K562 (cell line): ENCODE measurements at regions not wholly inside any gene's neighbourhood (a gene's known extent, or its start where the extent isn't known, plus 50 kb on each side); places are given as distances from the start of the nearest gene placed in this dataset.

Experiments used
- ATAC-seq: fragments of 200-7000 bp; cut with Tn5 transposase; 3 replicates; pipeline ENCODE4 v1.9.1; 2020; ENCODE audit warnings: moderate library complexity
- BruUV-seq: library from RNA; stranded (reverse); fragments of 400-500 nt; replicated peaks from 2 replicates; lab custom pipeline; 2021; lab: Mats Ljungman, UMichigan
- CTCF ChIA-PET: fragments of 300-600 bp; formaldehyde crosslinking; extraction: SDS; loops from one replicate; lab custom pipeline; 2021; ENCODE audit warnings: low intra/inter-chr PET ratio; lab: Yijun Ruan, JAX
- POLR2A ChIA-PET: fragments of 300-600, 350-650 bp; sonication (Branson Sonifier 250); formaldehyde crosslinking; extraction: SDS; loops from one replicate; lab custom pipeline; 2021; ENCODE audit warnings: antibody characterized with exemption, inconsistent platforms; lab: Yijun Ruan, JAX
- DNase-seq, 4 experiments: peaks; one replicate each; pipeline versions ENCODE4 v3.0.0 to v3.0.0-alpha.2; 2011 to 2018; ENCODE audit warnings: low spot score in 3 of 4, mixed read lengths in 3 of 4; ENCODE audit errors: extremely low read depth in 1 of 4
- FAIRE-seq: peaks from 2 replicates; lab custom pipeline; 2011; peaks lifted over from hg19 to GRCh38; lab: Jason Lieb, UNC
- H2AFZ ChIP-seq: 2 replicates; pipeline ENCODE4 v1.6.0; 2011; ENCODE audit warnings: low read depth, low read length, control low read depth, inconsistent platforms
- H3K27ac ChIP-seq: fragments of 200-600 bp; 3 replicates; pipeline ENCODE4 v1.8.0; 2011; ENCODE audit warnings: low read depth, mild to moderate bottlenecking, control low read depth, inconsistent platforms, low read length, moderate library complexity, mixed read lengths; ENCODE audit errors: extremely low read depth
- H3K27me3 ChIP-seq, 2 experiments: fragments of 300-600 bp in 1 of 2; 2 replicates in 1 of 2; 3 replicates in 1 of 2; pipeline versions ENCODE4 v1.6.0 to v1.8.0; 2011; ENCODE audit warnings: inconsistent platforms in 2 of 2, low read length in 2 of 2, mild to moderate bottlenecking in 1 of 2, mixed read lengths in 1 of 2, moderate library complexity in 1 of 2; ENCODE audit not compliant: control insufficient read depth in 2 of 2, insufficient read depth in 2 of 2
- H3K36me3 ChIP-seq: fragments of 300-600 bp; 3 replicates; pipeline ENCODE4 v1.8.0; 2011; ENCODE audit warnings: mild to moderate bottlenecking, low read length, inconsistent platforms; ENCODE audit not compliant: control insufficient read depth, insufficient read depth
- H3K4me1 ChIP-seq, 2 experiments: fragments of 200-600 bp in 1 of 2; replicated peaks in 1 of 2; 2 replicates in 1 of 2; 3 replicates in 1 of 2; pipeline versions ENCODE4 v1.5.1 to v1.8.0; 2011; ENCODE audit warnings: inconsistent platforms in 2 of 2, low read length in 2 of 2, mild to moderate bottlenecking in 1 of 2, mixed read lengths in 1 of 2, moderate library complexity in 1 of 2; ENCODE audit not compliant: control insufficient read depth in 2 of 2, insufficient read depth in 2 of 2
- H3K4me2 ChIP-seq: 2 replicates; pipeline ENCODE4 v1.6.1; 2011; ENCODE audit warnings: low read length, control low read depth, inconsistent platforms, mixed read lengths; ENCODE audit not compliant: insufficient read depth
- H3K4me3 ChIP-seq: fragments of 200-600 bp; sonication (generic), shearing (Covaris generic); 2 replicates; pipeline ENCODE4 v1.5.1; 2016; ENCODE audit warnings: control low read depth, inconsistent platforms
- H3K79me2 ChIP-seq: fragments of 200-600 bp; 3 replicates; pipeline ENCODE4 v1.8.0; 2011; ENCODE audit warnings: low read length, inconsistent platforms; ENCODE audit not compliant: control insufficient read depth, insufficient read depth
- H3K9ac ChIP-seq, 2 experiments: 2 replicates each; pipeline versions ENCODE4 v1.6.0 to v1.6.1; 2011; ENCODE audit warnings: low read depth in 2 of 2, low read length in 2 of 2, control low read depth in 1 of 2, inconsistent platforms in 1 of 2, mild to moderate bottlenecking in 1 of 2, mixed read lengths in 1 of 2; ENCODE audit not compliant: insufficient read depth in 1 of 2
- H3K9me1 ChIP-seq: one replicate; pipeline ENCODE4 v1.6.0; 2011; ENCODE audit warnings: inconsistent platforms, mild to moderate bottlenecking, low read length, moderate library complexity; ENCODE audit not compliant: control insufficient read depth, insufficient read depth
- H3K9me3 ChIP-seq: replicated peaks from 2 replicates; pipeline ENCODE4 v1.5.1; 2011; ENCODE audit warnings: low read depth, low read length, inconsistent platforms; ENCODE audit not compliant: control insufficient read depth, insufficient read depth
- H4K20me1 ChIP-seq: replicated peaks from 2 replicates; pipeline ENCODE4 v1.6.1; 2011; ENCODE audit warnings: low read length, inconsistent platforms, mixed read lengths; ENCODE audit not compliant: control insufficient read depth, insufficient read depth
- ATF1 ChIP-seq, 2 experiments: fragments of 450-650 bp in 1 of 2; IDR thresholded peaks; 2 replicates each; pipeline ENCODE4 v1.6.1; 2016; ENCODE audit warnings: missing compliant biosample characterization in 1 of 2, missing genetic modification characterization in 1 of 2
- CEBPG ChIP-seq, 3 experiments: fragments of 200-800 bp in 1 of 3; sonication (Bioruptor generic) in 1 of 3; sonication (generic) in 1 of 3; formaldehyde crosslinking in 1 of 3; IDR thresholded peaks in 2 of 3; conservative IDR thresholded peaks in 1 of 3; 2 replicates each; pipeline versions ENCODE4 v1.6.1 to v1.8.0; 2016 to 2022; ENCODE audit warnings: missing compliant biosample characterization in 2 of 3, missing genetic modification characterization in 2 of 3, mild to moderate bottlenecking in 1 of 3, missing genetic modification reagents in 1 of 3
- DPF2 ChIP-seq: fragments of 450-650 bp; IDR thresholded peaks from 2 replicates; pipeline ENCODE4 v1.6.1; 2016
- KDM5B ChIP-seq: fragments of 200-600 bp; sonication (generic); IDR thresholded peaks from 2 replicates; pipeline ENCODE4 v1.6.1; 2012; ENCODE audit warnings: low read depth, mild to moderate bottlenecking, moderate library complexity, low read length, control low read depth, inconsistent platforms; ENCODE audit not compliant: insufficient replicate concordance
- MAFG ChIP-seq: fragments of 450-650 bp; conservative IDR thresholded peaks from 2 replicates; pipeline ENCODE4 v1.6.1; 2016; ENCODE audit warnings: missing genetic modification characterization, missing compliant biosample characterization
- NFE2 ChIP-seq: IDR thresholded peaks from 2 replicates; pipeline ENCODE4 v1.6.1; 2014; ENCODE audit warnings: antibody characterized with exemption, low read depth
- SIN3A ChIP-seq, 2 experiments: fragments of 150-350 bp in 1 of 2; IDR thresholded peaks; 2 replicates each; pipeline ENCODE4 v1.6.1; 2011 to 2016; ENCODE audit warnings: borderline replicate concordance in 2 of 2, low read depth in 2 of 2, low read length in 2 of 2, mild to moderate bottlenecking in 2 of 2, moderate library complexity in 2 of 2; ENCODE audit not compliant: control insufficient read depth in 1 of 2
- SRSF9 ChIP-seq: fragments of 200-400 bp; formaldehyde crosslinking; IDR thresholded peaks from 2 replicates; pipeline ENCODE4 v1.6.1; 2017; ENCODE audit warnings: low read depth, low read length, borderline replicate concordance
- TEAD1 ChIP-seq, 2 experiments: fragments of 450-650 bp in 1 of 2; sonication (generic) in 1 of 2; formaldehyde crosslinking; IDR thresholded peaks; 2 replicates each; pipeline versions ENCODE4 v1.4.0 to v1.8.0; 2020 to 2022; ENCODE audit warnings: mild to moderate bottlenecking in 2 of 2, missing genetic modification reagents in 1 of 2
- ZNF124 ChIP-seq: sonication (generic); formaldehyde crosslinking; IDR thresholded peaks from 2 replicates; pipeline ENCODE4 v1.8.1; 2022; ENCODE audit warnings: missing genetic modification reagents
- ZNF316 ChIP-seq: fragments of 450-650 bp; IDR thresholded peaks from 2 replicates; pipeline ENCODE4 v1.6.1; 2016
- ZNF507 ChIP-seq: conservative IDR thresholded peaks from 2 replicates; pipeline ENCODE4 v1.6.1; 2017; ENCODE audit warnings: missing genetic modification characterization, missing compliant biosample characterization
- ZNF561 ChIP-seq: fragments of 450-650 bp; formaldehyde crosslinking; conservative IDR thresholded peaks from 2 replicates; pipeline ENCODE4 v1.4.0; 2020; ENCODE audit warnings: mild to moderate bottlenecking, moderate library complexity
- ZNF785 ChIP-seq: fragments of 250-450 bp; sonication (Bioruptor Pico); IDR thresholded peaks from 2 replicates; pipeline ENCODE4 v1.4.0; 2020; ENCODE audit warnings: mild to moderate bottlenecking
- ZZZ3 ChIP-seq: fragments of 450-650 bp; IDR thresholded peaks from 2 replicates; pipeline ENCODE4 v1.6.1; 2016; ENCODE audit warnings: antibody characterized with exemption, mild to moderate bottlenecking, moderate library complexity
- WGBS: fragments of 100-300 bp; shearing (Covaris generic); methylation state at CpG from one replicate; pipeline ENCODE4 v1.1.6; 2016; ENCODE audit warnings: low coverage, mixed read lengths; ENCODE audit not compliant: insufficient coverage; ENCODE audit errors: missing lambda C conversion rate; 5-methylcytosine and 5-hydroxymethylcytosine counted together
- in situ Hi-C: fragments of 300-500 bp; cut with MboI; formaldehyde crosslinking; loops from 4 replicates; pipeline ENCODE4 v1.15.0; 2018; ENCODE audit warnings: inconsistent platforms, mixed read lengths
- intact Hi-C: fragments of 100-400 bp; cut with micrococcal nuclease; formaldehyde crosslinking; loops from 2 replicates; pipeline ENCODE4 v1.14.2; 2022
- TF ChIP-seq, protein P1 (sequence below): IDR thresholded peaks from 2 replicates; pipeline ENCODE4 v1.6.1; 2014; ENCODE audit warnings: antibody characterized with exemption
- TF ChIP-seq, protein P2 (sequence below): fragments of 250-450 bp; sonication (Bioruptor Pico); IDR thresholded peaks from 2 replicates; pipeline ENCODE4 v1.5.0; 2020; ENCODE audit warnings: mild to moderate bottlenecking
- TF ChIP-seq, protein P3 (sequence below): sonication (generic); formaldehyde crosslinking; IDR thresholded peaks from 2 replicates; pipeline ENCODE4 v1.8.0; 2022; ENCODE audit warnings: missing genetic modification reagents, mild to moderate bottlenecking, borderline replicate concordance
- TF ChIP-seq, protein P4 (sequence below), 2 experiments: fragments of 450-650 bp in 1 of 2; sonication (generic) in 1 of 2; formaldehyde crosslinking in 1 of 2; IDR thresholded peaks in 1 of 2; conservative IDR thresholded peaks in 1 of 2; 2 replicates each; pipeline versions ENCODE4 v1.6.1 to v1.8.1; 2016 to 2023; ENCODE audit warnings: mild to moderate bottlenecking in 2 of 2, moderate library complexity in 2 of 2, inconsistent platforms in 1 of 2, missing genetic modification reagents in 1 of 2

DNA sequence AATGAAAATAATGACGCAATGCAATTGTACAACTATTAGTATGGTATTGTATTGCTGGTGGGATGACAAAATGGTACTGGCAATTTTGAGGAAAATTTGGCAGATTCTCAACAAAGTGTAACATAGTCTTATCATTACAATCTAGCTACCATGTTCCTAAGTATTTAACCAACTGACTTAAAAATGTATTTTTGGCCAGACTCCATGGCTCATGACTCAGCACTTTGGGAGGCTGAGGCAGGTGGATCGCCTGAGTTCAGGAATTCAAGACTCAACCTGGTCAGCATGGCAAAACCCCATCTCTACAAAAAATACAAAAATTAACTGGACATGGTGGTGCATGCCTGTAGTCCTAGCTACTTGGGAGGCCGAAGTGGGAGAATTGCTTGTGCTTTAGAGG lies 1409.5 kb downstream of the AACS start:
- Histone ChIP-seq H3K9me3 (peaks cover 2% of the 10 kb centered on the region; the same call in 1 of the 2 replicates), H2AFZ (no peak overlapping the region), H3K9me1 (no peaks in the 10 kb centered on the region), H3K36me3 (no peaks in the 10 kb centered on the region), H3K79me2 (no peaks in the 10 kb centered on the region), H3K4me1 (no peaks in the 10 kb centered on the region), H3K4me3 (no peak overlapping the region), H3K4me2 (no peak overlapping the region), H3K27ac (no peak overlapping the region), H3K9ac (no peak overlapping the region), H4K20me1 (no peaks in the 10 kb centered on the region), H3K27me3 (no peaks in the 10 kb centered on the region)
- intact Hi-C loops (no loop called here), in situ Hi-C loops (no loop called here)
- 9% methylated on average over 3 of the region's 3 CpGs for WGBS
- ATAC-seq (no peak), DNase-seq (no peak), FAIRE-seq (no peak)
- CTCF ChIA-PET, result no interaction called here
- POLR2A ChIA-PET, result no interaction called here
- no TSS peak for BruUV-seq
- TF ChIP-seq, protein P1, sequence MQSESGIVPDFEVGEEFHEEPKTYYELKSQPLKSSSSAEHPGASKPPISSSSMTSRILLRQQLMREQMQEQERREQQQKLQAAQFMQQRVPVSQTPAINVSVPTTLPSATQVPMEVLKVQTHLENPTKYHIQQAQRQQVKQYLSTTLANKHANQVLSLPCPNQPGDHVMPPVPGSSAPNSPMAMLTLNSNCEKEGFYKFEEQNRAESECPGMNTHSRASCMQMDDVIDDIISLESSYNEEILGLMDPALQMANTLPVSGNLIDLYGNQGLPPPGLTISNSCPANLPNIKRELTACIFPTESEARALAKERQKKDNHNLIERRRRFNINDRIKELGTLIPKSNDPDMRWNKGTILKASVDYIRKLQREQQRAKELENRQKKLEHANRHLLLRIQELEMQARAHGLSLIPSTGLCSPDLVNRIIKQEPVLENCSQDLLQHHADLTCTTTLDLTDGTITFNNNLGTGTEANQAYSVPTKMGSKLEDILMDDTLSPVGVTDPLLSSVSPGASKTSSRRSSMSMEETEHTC, result no peak
- TF ChIP-seq SRSF9 (no peak), MAFG (tag) (peak; percentile 69), ATF1 (CRISPR knock-in tag; IDR thresholded peaks at IDR 0.05) (no peak), ATF1 (tag; IDR thresholded peaks at IDR 0.05) (no peak), NFE2 (no peak), ZNF561 (CRISPR knock-in tag) (no peak), DPF2 (no peak), ZZZ3 (no peak), ZNF316 (peak; percentile 64), KDM5B (no peak), CEBPG (CRISPR knock-in tag; IDR thresholded peaks at IDR 0.05) (no peak), CEBPG (tag; conservative IDR thresholded peaks at IDR 0.05 in 1 of 2, IDR thresholded peaks at IDR 0.05 in 1 of 2) (0 out of 4 replicates have a peak, but pooled peaks of 1 of the 2 experiments have one; percentile 16), TEAD1 (CRISPR knock-in tag; IDR thresholded peaks at IDR 0.05) (no peak), ZNF124 (no peak), SIN3A (IDR thresholded peaks at IDR 0.05; ENCODE audit: borderline replicate concordance in 2 of 2, control insufficient read depth in 1 of 2, low read depth in 2 of 2, low read length in 2 of 2) (no peak), ZNF507 (tag) (no peak), ZNF785 (CRISPR knock-in tag) (no peak)
- TF ChIP-seq, protein P2, sequence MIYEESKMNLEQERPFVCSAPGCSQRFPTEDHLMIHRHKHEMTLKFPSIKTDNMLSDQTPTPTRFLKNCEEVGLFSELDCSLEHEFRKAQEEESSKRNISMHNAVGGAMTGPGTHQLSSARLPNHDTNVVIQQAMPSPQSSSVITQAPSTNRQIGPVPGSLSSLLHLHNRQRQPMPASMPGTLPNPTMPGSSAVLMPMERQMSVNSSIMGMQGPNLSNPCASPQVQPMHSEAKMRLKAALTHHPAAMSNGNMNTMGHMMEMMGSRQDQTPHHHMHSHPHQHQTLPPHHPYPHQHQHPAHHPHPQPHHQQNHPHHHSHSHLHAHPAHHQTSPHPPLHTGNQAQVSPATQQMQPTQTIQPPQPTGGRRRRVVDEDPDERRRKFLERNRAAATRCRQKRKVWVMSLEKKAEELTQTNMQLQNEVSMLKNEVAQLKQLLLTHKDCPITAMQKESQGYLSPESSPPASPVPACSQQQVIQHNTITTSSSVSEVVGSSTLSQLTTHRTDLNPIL (CRISPR knock-in tag), result no peak
- TF ChIP-seq, protein P3, sequence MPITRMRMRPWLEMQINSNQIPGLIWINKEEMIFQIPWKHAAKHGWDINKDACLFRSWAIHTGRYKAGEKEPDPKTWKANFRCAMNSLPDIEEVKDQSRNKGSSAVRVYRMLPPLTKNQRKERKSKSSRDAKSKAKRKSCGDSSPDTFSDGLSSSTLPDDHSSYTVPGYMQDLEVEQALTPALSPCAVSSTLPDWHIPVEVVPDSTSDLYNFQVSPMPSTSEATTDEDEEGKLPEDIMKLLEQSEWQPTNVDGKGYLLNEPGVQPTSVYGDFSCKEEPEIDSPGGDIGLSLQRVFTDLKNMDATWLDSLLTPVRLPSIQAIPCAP (CRISPR knock-in tag), result no peak
- TF ChIP-seq, protein P4, sequence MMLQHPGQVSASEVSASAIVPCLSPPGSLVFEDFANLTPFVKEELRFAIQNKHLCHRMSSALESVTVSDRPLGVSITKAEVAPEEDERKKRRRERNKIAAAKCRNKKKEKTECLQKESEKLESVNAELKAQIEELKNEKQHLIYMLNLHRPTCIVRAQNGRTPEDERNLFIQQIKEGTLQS (IDR thresholded peaks at IDR 0.05), result 0 out of 2 replicates have a peak, but pooled peaks have one; percentile 12
- TF ChIP-seq, protein P4 (CRISPR knock-in tag; conservative IDR thresholded peaks at IDR 0.05), result no peak
